NCI-H1105 treated with DMSO at 0.1 percent for 48 hours (cell line): ENCODE measurements at regions not wholly inside any gene's neighbourhood (a gene's known extent, or its start where the extent isn't known, plus 50 kb on each side); places are given as distances from the start of the nearest gene placed in this dataset.

ENCODE experiments used
- DNase-seq: peaks from one replicate; lab custom pipeline; 2025; lab: John Stamatoyannopoulos, UW

DNA sequence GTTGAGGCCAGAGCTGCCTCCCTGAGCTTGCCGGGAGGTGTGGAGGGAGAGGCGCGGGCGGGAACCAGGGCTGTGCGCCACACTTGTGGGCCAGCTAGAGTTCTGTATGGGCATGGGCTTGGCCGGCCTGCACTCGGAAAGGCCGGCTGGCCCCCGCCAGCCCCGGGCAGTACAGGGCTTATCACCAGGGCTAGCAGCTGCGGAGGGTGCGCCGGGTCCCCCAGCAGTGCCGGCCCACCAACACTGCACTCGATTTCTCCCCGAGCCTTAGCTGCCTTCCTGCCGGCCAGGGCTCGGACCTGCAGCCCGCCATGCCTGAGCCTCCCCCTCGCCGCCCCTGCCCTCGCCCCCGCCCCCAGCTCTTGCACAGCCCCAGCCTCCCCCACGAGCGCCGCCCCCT is 472.7 kb downstream of the TFAP2A start:
- no peak for DNase-seq

DNA sequence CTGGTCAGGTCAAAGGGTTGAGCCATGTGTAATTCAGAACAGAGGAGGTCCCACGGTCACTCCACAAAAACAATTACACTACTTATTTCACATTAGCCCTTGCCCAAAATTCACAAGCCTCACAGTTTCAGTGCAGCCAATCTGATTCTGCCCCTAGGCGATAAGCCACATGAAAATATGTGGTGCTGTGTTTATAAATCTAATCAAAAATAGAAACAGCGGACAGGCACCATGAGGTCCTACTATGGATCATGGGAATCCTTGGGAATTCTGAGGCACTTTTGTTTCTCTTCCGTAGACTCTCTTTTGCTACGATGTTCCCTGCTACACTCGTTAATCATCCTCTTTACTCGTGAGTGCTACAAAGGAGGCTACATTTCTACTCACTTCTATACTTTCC is 476.1 kb downstream of the TFAP2A start:
- no peak for DNase-seq

DNA sequence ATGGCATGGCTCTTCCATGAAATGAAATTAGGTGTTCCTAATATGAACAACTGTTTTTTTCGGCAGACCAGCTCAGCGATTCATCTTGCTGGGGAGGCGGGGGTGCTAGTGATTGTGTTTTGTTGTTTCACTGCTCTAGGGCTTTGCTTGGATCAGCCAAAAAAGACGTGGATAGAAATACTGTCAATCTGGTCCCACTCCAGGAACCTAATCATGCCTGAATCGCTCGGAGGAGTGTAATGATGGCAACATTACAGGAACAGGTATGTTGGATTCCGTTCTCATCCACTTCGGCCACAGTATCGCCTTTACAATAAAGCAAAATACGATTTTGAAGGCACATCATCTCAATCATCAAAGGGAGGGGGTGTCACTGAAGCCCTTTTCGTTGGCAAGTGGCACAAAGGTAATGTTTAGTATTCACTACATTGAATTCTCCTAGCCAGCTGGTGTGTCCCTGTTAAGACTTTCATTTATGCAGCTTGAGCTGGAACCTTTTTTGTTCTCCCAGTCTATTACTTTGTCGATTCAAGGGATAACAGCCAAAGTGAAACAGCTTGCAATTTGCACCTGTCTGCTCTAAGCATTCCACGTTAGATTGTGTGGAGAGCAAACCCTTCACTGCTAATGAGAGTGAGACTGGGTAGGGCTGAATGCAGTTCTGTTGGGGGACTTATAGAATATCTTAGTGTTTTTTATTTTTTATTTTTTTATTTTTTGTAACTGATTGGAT is 477.7 kb downstream of the TFAP2A start:
- peak; percentile 91 for DNase-seq

DNA sequence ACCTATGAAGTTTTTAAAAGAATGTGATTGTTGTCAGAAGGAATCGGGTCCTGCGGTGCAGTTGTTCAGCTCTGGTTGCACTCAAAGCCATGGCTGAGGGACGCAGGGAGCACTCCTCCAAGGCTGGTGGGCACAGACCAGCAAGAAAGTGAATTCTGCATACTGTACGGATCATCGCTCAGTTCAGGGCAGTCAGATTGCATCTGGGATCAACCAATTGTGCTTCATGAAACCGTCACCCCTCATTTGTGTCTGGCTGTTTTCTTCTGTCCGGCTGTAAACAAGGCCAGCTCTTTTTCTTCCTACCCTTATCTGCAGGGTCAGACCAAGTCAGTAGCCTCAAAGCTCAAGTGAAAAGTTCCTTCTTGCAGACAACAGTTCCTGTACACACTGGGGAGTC is 478.3 kb downstream of the TFAP2A start:
- no peak for DNase-seq

DNA sequence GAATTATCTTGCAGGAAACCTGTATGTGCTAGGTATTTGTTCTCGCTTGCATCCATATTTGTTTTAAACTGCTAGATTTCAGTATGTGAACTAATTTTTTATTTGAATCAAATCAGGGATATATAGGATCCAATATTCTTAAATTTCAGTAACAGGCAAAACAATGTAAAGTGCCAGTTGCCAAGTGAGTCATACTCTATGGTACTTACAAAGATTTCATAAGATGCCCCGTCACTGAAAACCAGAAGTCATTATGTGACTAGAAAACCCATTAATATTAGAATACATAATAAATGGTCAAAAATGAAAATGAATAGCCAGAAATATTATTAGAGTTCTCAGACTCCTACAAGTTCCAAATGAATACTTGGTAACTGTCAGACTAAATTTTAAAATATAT is 481.2 kb downstream of the TFAP2A start:
- DNase-seq, result no peak

DNA sequence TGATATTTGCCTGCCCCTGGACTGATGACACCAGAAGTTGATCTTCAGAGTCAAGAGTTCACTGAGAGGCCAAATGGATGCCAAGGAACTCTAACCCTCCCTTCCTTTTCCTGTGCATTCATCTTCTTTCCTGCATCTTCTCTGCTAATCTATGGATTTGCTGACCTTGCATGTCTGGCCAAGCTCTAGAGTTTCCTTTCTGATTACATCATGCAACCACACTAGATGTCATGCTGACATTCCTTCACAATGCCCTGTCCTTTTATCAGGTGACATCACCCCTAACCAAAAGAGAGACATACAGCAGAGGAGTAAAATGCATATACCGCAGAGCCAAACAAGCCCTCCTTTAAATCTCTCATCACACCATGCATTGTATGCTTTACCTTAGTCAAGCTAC is 487.6 kb downstream of the TFAP2A start:
- DNase-seq, result no peak

DNA sequence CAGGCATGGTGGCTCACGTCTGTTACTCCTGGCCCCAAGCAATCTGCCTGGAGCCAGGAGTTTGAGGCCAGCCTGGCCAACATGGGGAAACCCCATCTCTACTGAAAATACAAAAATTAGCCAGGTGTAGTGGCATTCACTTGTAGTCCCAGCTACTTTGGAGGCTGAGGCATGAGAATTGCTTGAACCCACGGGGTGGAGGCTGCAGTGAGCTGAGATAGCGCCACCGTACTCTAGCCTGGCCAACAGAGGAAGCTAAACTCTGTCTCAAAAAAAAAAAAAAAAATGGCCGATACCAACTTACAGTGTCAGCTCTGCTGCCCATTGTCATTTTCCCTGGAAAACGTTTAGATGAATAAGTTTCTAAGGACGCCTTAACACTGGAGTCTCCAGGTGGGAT is 489.9 kb downstream of the TFAP2A start:
- no peak for DNase-seq

DNA sequence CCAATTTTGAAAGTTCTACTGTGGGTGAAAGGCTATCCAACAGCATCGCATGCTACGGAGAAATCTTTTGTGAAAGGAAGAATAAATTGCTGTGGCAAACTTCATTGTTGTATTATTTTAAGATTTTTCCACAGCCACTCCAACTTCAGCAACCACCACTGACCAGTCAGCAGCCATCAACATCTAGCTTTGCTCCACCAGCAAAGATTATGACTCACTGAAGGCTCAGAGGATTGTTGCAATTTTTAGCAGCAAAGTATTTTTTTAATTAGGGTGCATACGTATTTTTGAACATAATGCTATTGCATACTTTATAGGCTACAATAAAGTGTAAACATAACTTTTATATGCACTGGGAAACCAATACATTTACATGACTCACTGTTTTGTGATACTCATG is 493.5 kb downstream of the TFAP2A start:
- DNase-seq, result no peak

DNA sequence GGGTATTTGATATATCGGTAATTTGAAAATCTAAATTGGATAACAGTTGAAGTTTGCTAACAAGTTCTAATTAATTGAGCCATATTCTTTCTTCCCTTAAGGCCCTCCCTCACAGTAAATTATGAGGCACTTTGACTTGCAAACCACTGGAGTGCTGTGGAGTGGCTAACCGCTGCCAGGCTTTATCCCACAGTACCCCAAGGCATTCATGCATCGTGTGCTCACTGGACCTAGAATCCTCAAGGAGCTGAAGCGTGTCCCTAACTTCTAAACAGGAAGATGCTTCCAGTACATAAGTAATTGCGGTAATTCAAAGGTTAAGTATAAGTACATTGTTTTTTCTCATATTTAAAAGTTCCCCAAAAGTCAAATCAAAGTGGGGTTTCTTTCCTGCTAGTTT is 499.9 kb downstream of the TFAP2A start:
- DNase-seq, result no peak

DNA sequence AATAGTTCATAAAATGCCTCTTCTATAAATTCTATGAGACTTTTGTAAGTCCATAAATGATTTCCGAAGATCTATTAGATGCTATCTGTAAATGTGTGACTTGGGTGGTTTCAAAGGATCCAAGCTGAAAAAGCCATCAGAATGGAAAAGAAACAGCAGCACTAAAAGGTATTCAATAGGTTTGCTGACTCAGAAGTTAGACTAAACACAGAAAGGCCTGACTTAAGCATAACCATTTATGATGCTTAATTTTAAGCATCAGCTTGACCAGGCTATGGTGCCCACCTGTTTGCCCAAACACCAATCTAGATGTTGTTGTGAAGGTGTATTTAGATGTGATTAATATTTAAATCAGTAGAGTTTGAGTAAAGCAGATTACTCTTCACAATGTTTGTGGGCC is 513.5 kb downstream of the TFAP2A start:
- no peak for DNase-seq

DNA sequence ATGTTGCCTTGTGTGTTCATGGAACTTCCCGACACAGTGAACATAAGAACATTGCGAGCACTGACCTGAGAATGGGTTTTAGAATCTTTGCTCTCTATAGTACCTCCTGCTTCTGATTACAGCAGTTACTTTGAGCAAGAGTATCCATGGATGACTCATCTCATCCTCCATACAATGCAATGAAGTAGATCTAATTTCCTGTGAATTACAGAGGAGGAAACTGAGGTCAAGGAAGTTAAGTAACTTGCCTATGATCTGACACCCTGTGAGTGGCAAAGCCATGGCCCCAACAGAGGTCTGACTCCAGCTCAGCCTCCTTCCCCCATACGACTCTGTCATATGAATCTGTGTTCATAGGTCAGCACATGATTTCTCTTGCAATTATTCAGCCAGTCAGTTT is 518.1 kb downstream of the TFAP2A start:
- no peak for DNase-seq

DNA sequence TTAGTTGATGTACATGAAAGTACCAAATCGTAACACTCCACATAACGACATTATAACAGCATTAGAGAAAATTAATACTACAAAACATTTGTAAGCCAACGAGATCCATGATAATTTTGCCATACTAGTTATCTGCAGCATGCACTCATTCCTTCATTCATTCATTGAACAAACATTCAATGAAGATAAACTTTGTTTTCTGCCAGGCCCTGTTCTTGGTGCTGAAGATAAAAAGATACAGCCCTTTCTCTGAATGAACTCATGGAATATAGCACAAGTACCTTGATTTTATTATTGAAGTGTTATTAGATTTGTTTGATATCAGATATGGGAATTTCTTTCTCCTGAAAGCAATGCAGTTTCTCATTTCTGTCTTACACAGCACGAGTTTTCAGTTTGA is 524.0 kb downstream of the TFAP2A start:
- DNase-seq, result no peak

DNA sequence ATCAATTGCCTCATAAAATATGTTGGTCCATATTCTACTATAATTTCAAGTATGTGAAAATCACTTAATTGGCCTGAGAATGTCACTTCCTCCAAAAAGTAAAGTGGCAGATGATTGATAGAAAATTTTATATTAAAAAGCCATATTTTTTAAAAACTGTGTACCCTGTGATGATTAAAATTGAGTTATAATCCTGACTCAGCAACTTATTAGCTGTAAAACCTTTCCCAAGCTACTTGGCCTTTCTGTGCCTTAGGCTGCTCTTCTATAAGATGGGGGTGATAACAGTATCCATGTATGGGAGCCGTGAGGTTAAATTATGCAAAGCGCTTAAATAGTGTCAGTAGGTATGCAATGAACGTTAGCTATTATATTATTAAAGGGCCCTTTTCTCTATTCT is 524.4 kb downstream of the TFAP2A start:
- no peak for DNase-seq

DNA sequence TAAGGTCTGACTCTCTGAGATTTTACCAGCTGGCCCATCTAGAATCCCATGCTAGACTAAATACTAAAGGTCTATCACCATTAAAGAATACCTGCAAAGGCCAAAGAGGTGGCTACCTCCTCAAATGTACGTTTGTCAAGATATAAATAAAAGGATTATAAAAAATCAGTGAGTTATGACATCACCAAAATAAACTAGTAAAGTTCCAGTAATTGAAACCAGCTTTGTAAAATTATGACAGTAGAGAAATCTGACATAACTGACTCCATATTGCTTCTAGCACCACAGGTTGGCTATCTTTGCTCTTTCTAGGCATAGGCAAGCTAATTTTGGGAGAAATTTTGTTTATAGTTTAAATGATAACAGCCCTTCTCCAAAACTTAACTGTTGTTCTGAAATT is 536.3 kb downstream of the TFAP2A start:
- no peak for DNase-seq

DNA sequence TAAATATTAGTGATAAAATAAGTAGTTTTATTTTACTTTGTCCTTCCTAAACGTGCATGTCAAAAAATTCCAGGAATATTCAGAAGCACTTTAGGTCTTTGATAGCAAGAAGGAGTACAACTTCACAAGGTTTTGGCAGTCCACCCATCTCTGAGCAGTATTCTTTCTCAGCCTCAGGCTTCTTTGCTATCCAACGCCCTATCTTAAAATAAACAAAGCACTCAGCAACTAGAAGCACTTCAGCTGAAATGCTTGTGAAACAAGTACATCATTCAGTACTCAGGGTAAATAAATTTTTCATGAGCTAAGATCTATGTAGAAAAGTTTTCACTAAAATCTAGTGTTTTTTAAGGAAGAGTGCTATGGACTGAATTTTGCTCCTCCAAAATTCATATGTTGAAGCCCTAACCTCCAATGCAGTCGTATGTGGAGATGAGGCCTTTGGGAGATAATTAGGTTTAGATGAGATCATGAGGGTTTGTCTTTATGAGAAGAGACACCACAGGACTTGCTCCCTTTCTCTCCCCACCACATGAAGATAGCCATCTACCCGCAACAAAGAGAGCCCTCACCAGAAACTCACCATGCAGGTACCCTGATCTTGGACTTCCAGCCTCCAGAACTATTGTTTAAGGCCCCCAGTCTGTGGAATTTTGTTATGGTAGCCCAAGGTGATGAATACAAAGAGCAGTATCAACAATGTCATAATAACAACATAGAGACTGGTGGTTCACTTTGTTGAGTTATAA is 539.1 kb downstream of the TFAP2A start:
- no peak for DNase-seq

DNA sequence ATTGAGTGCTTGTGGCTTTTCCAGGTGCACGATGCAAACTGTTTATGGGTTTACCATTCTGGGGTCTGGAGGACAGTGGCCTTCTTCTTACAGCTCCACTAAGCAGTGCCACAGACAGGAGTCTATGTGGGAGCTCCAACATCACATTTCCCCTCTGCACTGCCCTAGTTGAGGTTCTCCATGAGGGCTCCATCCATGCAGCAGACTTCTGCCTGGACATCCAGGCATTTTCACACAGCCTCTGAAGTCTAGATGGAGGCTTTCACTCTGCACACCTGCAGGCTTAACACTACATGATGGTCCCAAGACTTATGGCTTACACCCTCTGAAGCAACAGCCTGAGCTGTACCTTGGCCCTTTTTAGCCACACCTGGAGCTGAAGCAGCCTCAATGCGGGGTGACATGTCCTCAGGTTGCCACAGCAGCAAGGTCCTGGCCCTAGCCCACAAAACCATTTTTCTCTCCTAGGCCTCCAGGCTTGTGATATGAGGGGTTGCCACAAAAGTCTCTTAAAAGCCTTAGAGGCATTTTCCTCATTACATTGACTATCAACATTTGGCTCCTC is 552.2 kb downstream of the TFAP2A start:
- no peak for DNase-seq

DNA sequence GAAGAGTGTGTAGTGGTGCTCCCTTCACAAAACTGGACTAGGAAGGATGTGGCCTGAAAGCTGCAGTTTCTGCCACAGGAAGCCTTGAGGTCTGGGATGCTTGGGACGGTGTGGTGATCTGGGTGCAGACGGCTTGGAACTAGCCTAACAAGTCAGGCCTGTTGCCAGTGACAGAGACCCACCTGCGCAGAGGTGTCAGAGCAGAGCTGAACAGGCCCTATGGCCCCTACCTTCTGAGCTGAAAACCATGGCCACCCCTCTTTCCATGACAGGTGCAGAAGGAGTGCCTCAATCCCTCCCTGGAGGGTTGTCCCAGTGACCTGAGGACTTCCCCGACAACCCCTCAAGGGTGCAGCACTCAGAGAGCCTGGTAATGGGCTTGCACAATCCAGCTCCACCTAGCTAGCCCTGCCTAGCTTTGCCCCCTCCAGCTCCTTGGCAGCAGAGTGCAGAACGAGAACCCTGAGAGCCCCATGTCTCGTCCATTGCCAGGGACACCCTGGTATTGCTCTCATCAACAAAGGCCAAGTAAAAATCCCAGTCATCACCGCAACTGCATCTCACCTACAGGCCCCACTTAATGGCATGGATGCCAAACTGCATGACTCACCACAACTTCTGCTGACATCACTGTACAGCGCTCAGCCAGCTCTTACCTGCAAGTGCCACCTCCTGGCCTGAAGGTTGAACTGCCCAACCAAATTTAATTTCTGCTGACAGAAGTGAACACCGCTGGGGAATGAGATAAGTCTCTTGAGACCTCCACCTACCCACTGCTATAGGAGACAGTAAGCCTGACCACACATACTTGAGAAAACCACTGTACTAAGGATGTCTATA is 563.1 kb downstream of the TFAP2A start:
- DNase-seq, result no peak

DNA sequence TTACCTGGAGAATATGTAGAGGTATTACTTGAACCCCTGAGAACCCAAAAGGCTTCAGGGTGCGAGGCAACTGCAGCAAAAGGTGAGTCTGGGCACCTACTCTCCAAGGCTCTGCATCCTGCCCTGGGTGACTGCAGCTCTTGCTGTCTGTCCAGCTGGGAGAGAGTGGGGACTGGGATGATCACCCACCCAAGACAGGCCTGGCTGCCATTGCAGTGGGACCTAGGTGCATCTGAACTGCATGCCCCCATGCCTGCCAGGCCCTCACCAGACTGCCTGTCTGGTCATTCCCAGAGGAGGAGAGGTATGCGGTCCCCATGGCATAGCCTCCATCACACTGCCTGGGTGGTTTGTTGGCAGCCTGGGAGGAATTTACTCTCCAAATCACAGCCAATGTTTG is 563.9 kb downstream of the TFAP2A start:
- no peak for DNase-seq

DNA sequence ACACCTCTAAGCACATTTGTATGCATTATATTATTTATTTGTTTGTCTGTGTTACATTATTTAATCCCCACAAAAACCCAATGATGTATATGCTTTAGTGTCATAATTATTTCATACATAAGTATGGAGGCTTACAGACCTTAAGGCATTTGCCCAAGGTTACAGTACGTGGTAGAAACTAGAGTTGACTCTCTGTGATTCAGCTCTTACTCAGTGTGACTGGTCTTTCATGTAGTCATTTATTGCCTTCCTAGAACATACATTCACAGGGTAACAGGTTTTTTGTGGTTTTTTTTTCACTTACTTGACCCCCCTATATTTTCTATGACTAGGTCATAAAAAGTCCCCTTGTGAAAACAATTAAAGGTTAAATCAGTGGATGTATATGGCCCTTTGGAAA is 566.8 kb downstream of the TFAP2A start:
- DNase-seq, result no peak

DNA sequence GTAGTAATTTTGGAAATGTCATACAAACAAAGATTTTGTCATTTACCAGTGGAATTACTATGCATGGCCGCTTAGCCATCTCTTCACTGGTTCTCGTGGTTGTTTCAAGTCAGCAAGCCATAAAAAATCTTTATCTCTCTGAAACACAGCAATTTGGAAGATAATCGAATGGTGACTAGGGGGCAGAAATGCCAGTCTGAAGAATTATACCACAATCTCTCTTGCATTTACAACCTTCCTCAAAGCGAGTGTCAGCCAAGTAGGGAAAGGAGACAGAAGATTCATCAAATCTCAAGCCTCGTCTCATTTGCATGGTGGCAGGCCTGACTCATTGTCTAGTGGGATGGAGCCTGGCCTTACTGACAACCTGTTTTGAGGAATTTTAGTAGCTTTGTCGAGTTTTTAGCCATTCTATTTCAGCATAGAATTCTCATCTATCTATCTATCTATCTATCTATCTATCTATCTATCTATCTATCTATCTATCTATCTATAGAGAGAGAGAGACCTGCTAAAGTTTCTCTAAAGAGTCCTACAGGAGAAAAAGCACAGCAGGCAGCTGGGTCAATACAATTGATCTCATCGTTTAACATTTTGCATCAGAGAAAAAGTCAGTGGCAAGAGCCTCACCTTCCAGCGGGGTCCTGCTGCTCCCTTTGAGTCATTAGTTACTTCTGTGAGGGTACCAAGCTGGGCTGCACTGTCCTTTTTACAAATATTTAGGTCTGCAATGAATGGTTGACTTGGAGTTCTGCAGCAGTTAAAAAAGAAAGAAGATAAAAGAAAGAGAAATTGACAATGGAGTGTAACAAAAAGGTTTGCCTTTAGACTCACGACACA is 572.8 kb downstream of the TFAP2A start:
- no peak for DNase-seq

DNA sequence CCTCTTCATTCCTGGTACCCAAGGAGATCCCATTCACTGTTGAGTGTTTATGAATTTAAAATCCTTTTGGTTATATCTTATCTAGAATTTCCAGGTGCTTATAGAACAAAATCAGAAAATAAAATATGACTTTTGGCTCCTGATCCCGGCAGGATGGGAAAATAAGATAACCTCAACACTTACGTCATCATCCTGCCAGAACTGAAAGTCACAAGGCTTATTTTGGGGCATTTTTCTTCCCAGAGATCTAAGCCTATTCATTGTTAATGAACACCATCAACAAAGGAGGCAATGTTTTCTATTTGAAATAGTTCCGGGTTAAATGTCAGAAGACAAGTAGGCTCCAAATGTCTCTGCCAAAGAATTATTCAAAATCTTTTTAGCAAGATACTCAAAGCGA is 580.6 kb downstream of the TFAP2A start:
- no peak for DNase-seq

DNA sequence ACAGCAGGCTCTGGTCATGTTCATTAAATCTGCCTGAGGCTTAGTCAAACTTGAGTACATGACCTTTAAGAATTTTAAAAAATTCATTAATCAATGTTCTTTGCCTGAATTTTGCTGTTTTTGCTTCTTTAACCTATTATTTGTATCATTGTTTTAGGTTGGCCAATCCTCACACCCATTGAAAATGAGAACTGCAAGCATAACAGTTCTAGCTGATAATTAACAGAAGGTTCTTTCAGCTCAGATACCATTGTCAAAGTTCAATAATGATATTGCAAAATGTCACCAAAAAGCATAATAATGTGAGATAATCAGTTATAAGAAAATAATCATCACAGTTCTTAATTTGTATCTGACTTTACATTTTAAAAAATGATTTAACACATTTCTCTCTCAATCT is 583.1 kb downstream of the TFAP2A start:
- no peak for DNase-seq
